Breast epithelium (tissue), 4 donors: ENCODE measurements at regions not wholly inside any gene's neighbourhood (a gene's known extent, or its start where the extent isn't known, plus 50 kb on each side); places are given as distances from the start of the nearest gene placed in this dataset.

Experiments
- DNase-seq, 2 donors: peaks; one replicate each; pipeline ENCODE4 v3.0.0-alpha.2; 2019; ENCODE audit warnings: low spot score in 2 of 2
- H3K27ac ChIP-seq, 2 donors: fragments of 200-600 bp; sonication (generic) in 1 of 2; one replicate each; pipeline ENCODE4 v1.5.1; 2016 to 2019; ENCODE audit warnings: mild to moderate bottlenecking in 1 of 2
- H3K27me3 ChIP-seq, 2 donors: fragments of 200-600 bp; sonication (generic) in 1 of 2; one replicate each; pipeline versions ENCODE4 v1.5.1 to v1.6.0; 2017 to 2019; ENCODE audit warnings: control low read depth in 1 of 2, mild to moderate bottlenecking in 1 of 2
- H3K36me3 ChIP-seq: fragments of 200-600 bp; one replicate; pipeline ENCODE4 v1.5.1; 2019
- H3K4me1 ChIP-seq, 2 donors: fragments of 200-600 bp; sonication (generic); one replicate each; pipeline ENCODE4 v1.5.1; 2016 to 2019; ENCODE audit warnings: control low read depth in 1 of 2
- H3K4me3 ChIP-seq, 3 donors: fragments of 200-600 bp; sonication (generic); 1 replicate in 2 of 3; 2 replicates in 1 of 3; pipeline ENCODE4 v1.5.1; 2016 to 2019; ENCODE audit warnings: mild to moderate bottlenecking in 3 of 3, moderate library complexity in 2 of 3
- H3K9me3 ChIP-seq, 2 donors: fragments of 200-600 bp; sonication (generic) in 1 of 2; one replicate each; pipeline ENCODE4 v1.5.1; 2016 to 2019; ENCODE audit warnings: control low read depth in 1 of 2
- POLR2A ChIP-seq: fragments of 450-650 bp; IDR thresholded peaks from one replicate; pipeline ENCODE4 v1.6.1; 2016; ENCODE audit warnings: antibody characterized with exemption, mild to moderate bottlenecking, moderate library complexity
- POLR2AphosphoS5 ChIP-seq, 3 donors: sonication (generic); formaldehyde crosslinking; IDR thresholded peaks; one replicate each; pipeline ENCODE4 v1.6.1; 2017; ENCODE audit warnings: antibody characterized with exemption in 3 of 3
- intact Hi-C: fragments of 100-400 bp; cut with DNase I; formaldehyde crosslinking; loops from one replicate; pipeline ENCODE4 v1.15.1; 2023; ENCODE audit warnings: low total_unique reads
- TF ChIP-seq, protein P1 (sequence below), 3 donors: fragments of 450-650 bp; IDR thresholded peaks; one replicate each; pipeline ENCODE4 v1.5.1; 2016 to 2017; ENCODE audit warnings: antibody characterized with exemption in 3 of 3, mild to moderate bottlenecking in 3 of 3, moderate library complexity in 3 of 3

GRCh38 chr4:14607578-14607977, 394.7 kb upstream of the CPEB2 start:
- H3K4me1 ChIP-seq = no peaks in the 10 kb centered on the region
- no peak for DNase-seq
- no peaks in the 10 kb centered on the region for H3K9me3 ChIP-seq
- intact Hi-C loops = no loop called here
- TF ChIP-seq POLR2AphosphoS5 (IDR thresholded peaks at IDR 0.05) = no peak
- TF ChIP-seq, protein P1, sequence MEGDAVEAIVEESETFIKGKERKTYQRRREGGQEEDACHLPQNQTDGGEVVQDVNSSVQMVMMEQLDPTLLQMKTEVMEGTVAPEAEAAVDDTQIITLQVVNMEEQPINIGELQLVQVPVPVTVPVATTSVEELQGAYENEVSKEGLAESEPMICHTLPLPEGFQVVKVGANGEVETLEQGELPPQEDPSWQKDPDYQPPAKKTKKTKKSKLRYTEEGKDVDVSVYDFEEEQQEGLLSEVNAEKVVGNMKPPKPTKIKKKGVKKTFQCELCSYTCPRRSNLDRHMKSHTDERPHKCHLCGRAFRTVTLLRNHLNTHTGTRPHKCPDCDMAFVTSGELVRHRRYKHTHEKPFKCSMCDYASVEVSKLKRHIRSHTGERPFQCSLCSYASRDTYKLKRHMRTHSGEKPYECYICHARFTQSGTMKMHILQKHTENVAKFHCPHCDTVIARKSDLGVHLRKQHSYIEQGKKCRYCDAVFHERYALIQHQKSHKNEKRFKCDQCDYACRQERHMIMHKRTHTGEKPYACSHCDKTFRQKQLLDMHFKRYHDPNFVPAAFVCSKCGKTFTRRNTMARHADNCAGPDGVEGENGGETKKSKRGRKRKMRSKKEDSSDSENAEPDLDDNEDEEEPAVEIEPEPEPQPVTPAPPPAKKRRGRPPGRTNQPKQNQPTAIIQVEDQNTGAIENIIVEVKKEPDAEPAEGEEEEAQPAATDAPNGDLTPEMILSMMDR (IDR thresholded peaks at IDR 0.05) = no peak
- TF ChIP-seq POLR2A = no peak
- H3K36me3 ChIP-seq = no peaks in the 10 kb centered on the region
- no peak overlapping the region for H3K27ac ChIP-seq
- no peak overlapping the region for H3K4me3 ChIP-seq
- H3K27me3 ChIP-seq = no peaks in the 10 kb centered on the region

GRCh38 chr4:14608630-14609029, 393.7 kb upstream of the CPEB2 start:
- H3K9me3 ChIP-seq = no peaks in the 10 kb centered on the region
- TF ChIP-seq POLR2A = no peak
- TF ChIP-seq POLR2AphosphoS5 (IDR thresholded peaks at IDR 0.05) = no peak
- TF ChIP-seq, protein P1 (IDR thresholded peaks at IDR 0.05) = no peak
- H3K4me1 ChIP-seq = no peaks in the 10 kb centered on the region
- H3K27me3 ChIP-seq = no peaks in the 10 kb centered on the region
- intact Hi-C loops = no loop called here
- H3K4me3 ChIP-seq = no peak overlapping the region
- no peaks in the 10 kb centered on the region for H3K36me3 ChIP-seq
- H3K27ac ChIP-seq = no peak overlapping the region
- no peak for DNase-seq

DNA sequence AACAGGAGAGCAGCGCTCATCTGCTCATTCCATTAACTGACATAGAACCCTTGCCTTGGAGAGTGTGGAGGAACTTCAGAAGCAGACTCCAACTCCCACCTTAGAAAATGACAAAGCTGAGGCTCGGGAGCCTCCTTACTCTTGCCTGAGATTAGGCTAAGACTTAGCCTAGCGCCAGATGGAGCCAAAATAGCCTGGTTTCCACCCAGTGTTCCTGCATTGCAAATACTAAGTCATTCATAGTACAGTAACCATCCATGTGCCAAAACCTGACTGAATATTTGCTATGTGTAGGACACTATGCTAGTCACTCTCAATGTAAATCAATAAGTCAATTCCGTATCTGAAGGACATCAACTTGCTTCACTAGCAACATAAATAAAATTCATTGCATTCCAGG, 387.4 kb upstream of the CPEB2 start:
- no peaks in the 10 kb centered on the region for H3K4me1 ChIP-seq
- intact Hi-C loops = no loop called here
- no peak overlapping the region for H3K4me3 ChIP-seq
- H3K9me3 ChIP-seq = no peaks in the 10 kb centered on the region
- H3K27ac ChIP-seq = no peak overlapping the region
- no peaks in the 10 kb centered on the region for H3K36me3 ChIP-seq
- TF ChIP-seq, protein P1 (IDR thresholded peaks at IDR 0.05) = no peak
- no peak for TF ChIP-seq POLR2AphosphoS5 (IDR thresholded peaks at IDR 0.05)
- no peak for TF ChIP-seq POLR2A
- H3K27me3 ChIP-seq = no peaks in the 10 kb centered on the region
- DNase-seq = no peak

DNA sequence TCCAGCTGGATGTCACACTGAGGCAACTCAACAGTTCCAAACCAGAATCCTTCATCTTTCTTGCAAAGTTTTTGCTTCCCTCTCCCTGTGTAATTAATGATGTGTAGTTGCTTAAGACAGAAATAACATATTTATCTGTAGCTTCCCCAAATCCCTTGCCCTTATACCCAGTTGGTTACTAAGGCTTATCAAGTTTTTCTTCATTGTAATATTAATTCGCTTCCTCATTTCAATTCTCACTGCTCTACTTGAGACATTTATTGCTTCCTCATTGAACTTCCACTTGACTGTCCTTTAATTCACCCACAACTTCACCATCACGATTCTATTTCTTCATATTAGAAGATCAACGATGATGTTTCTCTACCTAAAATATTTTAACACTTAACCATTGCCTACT, 386.6 kb upstream of the CPEB2 start:
- DNase-seq = no peak
- H3K27ac ChIP-seq = no peak overlapping the region
- H3K4me3 ChIP-seq = no peak overlapping the region
- H3K9me3 ChIP-seq = no peaks in the 10 kb centered on the region
- TF ChIP-seq POLR2A (no peak), POLR2AphosphoS5 (IDR thresholded peaks at IDR 0.05) (no peak)
- TF ChIP-seq, protein P1 (IDR thresholded peaks at IDR 0.05) = no peak
- H3K36me3 ChIP-seq = no peaks in the 10 kb centered on the region
- no peaks in the 10 kb centered on the region for H3K4me1 ChIP-seq
- intact Hi-C loops = no loop called here
- no peaks in the 10 kb centered on the region for H3K27me3 ChIP-seq

GRCh38 chr4:14620567-14621141, 381.6 kb upstream of the CPEB2 start:
- TF ChIP-seq POLR2A = no peak
- TF ChIP-seq, protein P1 (IDR thresholded peaks at IDR 0.05) = no peak
- TF ChIP-seq POLR2AphosphoS5 (IDR thresholded peaks at IDR 0.05) = no peak
- DNase-seq = no peak
- Histone ChIP-seq H3K9me3 (no peaks in the 10 kb centered on the region), H3K27me3 (no peaks in the 10 kb centered on the region), H3K36me3 (no peaks in the 10 kb centered on the region), H3K4me3 (no peak overlapping the region), H3K4me1 (no peaks in the 10 kb centered on the region), H3K27ac (no peak overlapping the region)
- intact Hi-C loops = no loop called here
